ENCODE measurements at regions not wholly inside any gene's neighbourhood (a gene's known extent, or its start where the extent isn't known, plus 50 kb on each side); places are given as distances from the start of the nearest gene placed in this dataset.
A peak's percentile ranks its signal among the peaks of the same experiment; 100 is the strongest.

- peak; percentile 66 for DNase-seq
Observed at GRCh38 chr9:36728651-36729520, 156.2 kb downstream of the MELK start.

- no peak for DNase-seq
Observed at GRCh38 chr9:36729906-36730305, 157.2 kb downstream of the MELK start.

DNA sequence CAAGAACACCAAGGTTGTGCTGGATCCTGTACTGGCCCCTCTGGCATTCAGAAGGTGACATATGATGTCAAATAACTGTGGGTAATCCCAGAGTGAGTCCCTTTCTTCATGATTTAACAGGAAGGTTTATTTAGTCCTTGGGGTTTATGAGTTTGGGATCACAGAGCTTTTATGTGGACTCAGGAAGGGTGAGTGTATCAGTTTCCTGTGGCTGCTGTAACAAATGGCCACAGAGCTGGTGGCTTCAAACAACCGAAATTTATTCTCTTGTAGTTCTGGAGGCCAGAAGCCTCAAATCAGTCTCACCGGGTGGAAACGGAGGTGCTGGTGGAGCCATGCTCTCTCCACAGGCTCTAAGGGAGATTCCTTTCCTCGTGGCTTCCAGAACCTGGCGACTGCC lies 157.7 kb downstream of the MELK start:
- no peak for DNase-seq

DNA sequence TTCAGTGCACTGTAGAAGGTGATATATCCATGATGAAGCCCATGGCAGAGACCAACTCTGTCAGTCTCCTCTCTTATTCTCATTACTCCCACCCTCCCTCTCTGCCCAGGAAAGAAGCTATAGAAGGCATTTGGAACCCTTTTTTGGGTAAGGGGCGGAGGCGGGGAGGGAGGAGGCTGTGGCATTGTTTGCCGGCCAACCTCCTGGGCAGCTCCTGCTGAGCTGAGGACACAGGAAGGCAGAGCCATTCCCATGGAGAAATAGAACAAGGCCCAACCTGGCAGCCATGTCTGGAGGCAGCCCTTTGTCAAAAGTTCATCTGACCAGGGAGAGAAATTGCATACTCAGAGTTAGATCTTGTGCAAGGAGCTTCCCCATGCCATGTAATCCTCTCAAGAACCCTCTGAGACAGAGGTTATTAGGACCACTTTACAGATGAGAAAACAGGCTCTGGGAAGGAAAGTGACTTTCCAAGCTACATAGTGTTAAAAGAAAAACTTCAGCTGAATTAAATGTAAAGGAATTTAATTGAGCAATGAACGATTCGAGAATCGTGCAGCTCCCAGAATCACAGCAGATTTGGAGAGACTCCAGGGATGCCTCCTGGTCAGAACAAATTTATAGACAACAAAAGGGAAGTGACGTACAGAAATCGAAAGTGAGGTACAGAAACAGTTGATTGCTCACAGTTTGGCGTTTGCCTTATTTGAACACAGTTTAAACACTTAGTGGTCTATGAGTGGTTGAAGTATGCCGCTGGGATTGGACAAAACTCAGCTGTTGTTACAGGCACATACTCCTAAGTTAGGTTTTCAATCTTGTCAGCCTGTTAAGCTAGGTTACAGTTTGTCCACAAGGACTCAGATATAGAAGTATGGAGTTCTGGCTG lies 158.6 kb downstream of the MELK start:
- no peak for DNase-seq

DNA sequence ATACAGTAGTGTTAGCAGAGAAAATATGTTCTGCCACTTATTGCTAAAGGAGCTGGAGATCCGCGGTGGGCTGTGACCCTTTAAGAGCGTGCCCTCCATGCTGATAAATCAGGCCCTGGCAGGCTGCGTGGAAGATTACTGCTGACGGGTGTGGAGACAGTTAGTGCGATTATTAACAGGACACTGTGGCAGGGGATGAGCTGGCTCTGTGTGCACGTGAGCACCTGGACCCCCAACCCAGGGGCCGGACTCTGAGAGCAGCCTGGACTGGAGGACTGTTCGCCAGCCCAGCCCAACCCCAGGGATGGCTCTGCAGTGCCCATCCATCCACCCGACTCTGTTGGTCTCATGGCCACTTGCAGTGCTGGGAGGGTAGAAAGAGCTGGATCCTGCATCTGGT lies 162.0 kb downstream of the MELK start:
- DNase-seq, result no peak

DNA sequence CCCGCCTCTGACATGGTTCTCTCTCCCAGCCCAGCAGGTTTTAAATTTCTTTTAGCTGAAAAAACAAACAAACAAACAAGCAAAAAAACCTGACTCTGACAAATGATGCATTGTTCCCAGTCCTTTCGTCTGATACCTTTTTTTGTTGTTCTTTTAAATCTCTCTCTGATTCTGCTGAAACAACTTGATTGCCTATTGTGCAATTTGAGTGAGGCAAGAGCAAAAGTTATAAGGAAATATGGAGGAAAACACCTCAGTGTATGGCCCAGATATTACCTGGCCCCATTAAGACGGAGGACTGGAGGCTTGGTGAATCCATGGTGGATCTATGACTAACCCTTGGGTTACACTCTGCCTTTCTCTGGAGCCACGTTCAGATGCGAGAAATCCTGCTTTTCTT lies 164.0 kb downstream of the MELK start:
- no peak for DNase-seq

DNA sequence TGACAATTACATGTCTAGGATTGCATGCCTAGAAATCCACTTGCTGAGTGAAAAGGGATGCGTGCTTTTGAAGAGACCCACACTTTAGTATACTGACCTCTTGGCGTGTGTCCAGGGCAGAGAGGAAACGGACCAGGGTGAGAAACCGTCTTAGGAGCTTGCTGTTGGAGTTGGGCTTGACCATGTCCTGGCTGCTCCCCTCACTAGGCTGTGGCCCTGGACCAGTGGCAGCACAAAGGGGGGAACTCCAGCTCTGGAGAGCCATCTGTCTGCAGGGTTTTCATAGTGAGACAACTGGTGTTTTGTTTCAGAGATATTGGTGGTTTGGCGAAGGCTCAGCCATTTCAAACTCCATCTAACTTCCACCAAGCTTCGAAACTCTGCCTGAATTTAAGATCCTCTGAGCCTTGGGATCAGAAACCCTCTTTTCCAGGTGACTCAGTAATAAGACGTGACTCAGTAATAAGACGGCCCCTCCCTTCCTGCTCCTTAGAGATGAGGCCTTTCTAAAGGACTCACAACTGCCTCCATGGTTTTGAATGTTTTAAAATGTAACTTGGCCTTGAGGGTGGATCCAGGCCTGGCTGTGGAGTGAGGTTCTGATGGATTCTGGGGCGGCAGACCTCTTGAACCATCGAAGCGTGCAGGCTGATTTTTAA lies 165.8 kb downstream of the MELK start:
- no peak for DNase-seq

DNA sequence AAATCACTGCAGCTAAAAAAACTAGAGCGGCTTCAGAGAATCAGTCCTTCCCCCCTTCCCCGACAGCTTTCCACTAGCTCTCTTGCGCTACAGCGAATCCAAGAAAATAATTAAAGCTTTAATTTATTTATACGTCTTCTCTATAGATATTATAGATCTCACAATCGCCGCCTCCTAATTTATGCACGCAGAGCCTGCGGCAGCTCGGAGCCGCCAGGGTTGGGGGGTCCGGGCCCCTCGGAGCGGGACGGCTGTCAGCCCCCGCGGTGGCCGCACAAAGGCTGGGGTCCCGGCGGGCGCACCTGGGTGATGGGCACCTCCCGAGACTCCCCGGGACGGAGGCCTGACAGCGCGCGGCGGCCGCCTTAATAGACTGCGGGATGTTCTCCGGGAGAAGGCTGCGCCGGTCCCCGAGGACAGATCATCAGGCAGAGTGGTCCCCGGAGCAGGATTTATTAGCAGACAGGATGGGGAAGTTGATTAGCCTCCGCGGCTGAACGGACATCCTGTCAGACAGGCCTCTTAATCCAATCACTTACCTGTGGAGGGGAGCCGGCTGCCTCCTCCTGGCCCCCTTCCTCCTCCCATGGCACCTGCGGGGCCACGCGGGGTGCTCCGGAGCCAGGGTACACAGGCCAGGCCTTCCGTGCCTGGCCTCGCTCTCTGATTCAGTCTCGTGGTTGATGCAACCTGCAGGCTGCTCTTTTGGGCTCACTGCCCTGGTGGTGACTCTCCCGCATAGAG lies 166.8 kb downstream of the MELK start:
- DNase-seq, result no peak

- DNase-seq, result no peak
Observed at GRCh38 chr9:36742264-36742663, 169.6 kb downstream of the MELK start.

GRCh38 chr9:36744678-36745077 lies 172.0 kb downstream of the MELK start:
- DNase-seq, result no peak

DNA sequence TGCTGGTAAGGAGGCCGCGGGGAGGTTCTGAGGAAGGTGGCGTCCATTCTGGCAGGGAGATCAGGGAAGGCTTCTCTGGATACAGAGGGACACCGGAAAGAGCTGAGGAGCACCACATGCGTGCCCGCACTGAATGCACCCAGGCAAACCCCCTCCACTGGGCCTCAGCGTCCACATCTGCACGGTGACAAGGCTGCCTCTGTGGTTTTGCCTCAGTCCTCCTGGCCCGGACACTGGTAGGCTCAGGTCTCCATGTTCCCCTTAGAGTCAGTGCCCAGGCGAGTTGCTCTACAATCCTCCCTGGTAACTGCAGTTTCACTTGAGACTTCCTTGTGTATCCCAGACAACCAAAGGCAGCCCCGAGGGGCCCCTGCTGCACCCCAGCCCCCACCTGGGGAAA lies 173.3 kb downstream of the MELK start:
- DNase-seq, result no peak

- DNase-seq, result no peak
Observed at GRCh38 chr9:36746415-36746814, 173.7 kb downstream of the MELK start.

DNA sequence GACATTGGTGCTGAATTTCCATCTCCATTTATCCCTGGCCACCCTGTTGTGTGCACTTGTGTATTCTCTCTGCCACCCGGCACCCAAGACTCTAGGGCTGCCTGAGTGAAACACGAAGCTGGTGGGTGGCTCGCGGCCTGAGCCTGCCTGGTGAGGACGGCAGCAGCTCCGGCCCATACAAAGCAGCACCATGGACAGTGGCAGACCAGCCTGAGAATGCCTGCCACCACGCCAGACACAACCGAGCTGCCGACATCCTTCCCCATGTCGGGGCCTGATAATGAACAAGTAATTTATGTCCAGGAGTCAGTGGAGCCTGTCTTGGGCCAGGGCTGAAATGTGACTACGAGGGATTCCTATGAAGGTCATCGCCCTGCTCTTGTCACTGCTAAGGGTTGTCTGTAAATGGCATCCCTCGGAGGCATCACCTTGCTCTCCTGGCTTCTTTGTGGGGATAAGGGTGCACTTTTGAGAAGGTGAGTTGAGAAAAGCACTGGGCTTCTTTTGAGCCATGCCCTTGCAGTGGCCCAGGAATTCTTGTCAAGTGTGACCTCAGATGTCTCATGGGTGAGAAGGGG lies 175.7 kb downstream of the MELK start:
- DNase-seq, result no peak

GRCh38 chr9:36749461-36749860 lies 176.8 kb downstream of the MELK start:
- no peak for DNase-seq

DNA sequence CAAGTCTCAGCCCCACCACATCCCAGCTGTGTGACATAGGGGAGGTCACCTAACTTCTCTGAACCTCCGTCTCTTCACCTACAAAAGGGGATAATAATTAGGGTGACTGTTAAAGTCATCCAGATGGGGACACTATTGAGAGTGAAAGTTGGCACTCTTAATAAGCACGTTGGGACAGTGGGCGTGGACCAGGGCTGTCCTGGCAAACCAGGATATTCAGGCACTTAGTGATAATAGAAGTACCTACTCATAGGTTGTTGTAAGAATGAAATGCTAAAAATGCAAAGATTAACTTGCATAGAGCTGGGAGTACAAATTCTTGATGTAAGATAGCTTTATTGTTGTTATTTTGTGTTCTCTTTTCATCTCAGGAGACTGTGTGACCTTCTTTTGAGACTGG lies 177.9 kb downstream of the MELK start:
- no peak for DNase-seq

DNA sequence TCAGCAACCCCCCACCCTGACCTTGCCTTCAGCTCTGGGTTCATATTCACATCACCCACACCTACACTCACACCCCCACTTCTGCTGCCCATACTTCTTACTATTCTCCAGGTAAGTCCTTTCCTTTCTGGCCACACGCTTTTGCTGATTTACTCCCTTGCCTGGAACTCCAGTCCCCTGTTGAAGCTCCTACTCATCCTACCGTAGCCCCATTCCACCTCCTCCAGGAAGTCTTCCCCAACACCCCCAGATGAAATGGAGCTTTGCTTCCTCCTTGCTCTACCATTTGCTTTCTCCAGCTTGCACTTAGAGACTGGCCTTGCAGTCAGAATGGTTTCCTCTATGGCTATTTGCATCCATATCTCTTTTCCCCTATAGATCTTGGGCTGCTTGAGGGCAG lies 182.3 kb downstream of the MELK start:
- DNase-seq, result no peak

- no peak for DNase-seq
Observed at GRCh38 chr9:36759141-36759540, 186.4 kb downstream of the MELK start.

DNA sequence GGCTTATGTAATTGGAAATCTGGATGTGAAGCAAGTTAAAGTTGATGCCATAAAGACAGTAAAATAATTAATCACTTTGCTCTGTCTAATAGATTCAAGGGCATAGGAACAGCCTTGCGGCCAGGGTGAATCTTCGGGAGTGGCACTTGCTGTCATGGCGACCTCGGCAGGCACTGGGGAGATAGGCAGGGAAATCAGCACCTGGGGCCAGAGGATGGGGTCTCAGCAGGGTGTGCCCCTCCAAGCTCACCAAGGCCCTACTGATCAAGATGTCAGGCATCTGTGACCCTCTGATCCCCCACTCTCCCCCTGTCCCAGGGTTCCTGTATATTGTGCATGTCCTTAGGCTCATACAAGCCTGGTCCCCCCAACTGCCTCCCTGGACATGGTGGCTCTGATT lies 187.3 kb downstream of the MELK start:
- no peak for DNase-seq

DNA sequence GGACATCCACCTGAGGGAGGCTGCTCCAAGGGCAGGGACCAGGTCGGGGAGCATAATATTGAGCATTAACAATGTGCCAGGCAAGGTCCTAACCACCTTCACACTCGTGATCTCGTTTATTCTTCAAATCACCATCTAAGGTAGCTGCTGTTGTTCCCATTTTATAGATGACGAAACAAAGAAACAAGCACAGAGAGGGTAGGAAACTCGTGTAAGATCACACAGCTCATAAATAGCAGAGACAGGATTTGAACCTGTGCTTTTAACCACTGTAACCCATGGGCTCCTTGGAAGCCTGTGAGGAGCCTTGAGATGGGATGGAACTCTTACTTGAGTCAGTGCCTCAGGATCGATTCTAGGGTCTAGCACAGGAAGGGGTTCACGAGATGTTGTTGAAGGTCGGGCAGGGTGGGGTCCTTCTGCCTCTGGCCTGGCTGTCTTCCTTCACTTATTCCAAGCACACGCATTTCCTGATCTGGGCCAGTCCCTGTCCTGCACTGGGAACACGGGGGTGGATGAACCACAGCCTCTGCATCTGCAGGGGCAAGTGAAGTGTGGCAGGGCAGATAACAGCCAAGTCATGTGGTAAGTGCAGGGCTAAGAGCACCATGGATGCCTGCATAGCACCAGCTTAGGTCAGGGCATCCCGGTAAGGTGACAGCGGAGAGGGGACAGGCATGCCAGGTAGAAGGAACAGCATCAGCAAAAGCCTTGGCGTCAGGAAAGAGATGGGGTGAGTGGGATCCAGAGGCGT lies 188.1 kb downstream of the MELK start:
- DNase-seq, result no peak

GRCh38 chr9:36762958-36763357 lies 190.3 kb downstream of the MELK start:
- no peak for DNase-seq

DNA sequence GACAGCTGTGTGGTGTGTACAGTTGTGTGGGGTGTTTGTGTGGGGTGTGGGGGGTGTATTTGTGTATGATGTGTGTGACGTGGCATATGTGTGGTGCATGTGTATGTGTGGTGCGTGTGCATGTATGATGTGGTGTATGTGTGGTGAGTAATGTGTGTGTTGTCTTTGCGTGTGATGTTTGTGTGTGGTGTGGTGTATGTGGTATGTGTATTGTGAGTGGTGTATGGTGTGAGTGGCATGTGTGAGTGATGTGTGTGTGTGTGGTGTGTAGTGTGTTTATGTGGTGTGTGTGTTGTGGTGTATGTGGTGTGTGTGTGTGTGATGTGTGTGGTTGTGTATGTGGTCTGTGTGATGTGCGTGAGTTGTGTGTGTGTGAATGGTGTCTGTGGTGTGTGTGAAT lies 191.1 kb downstream of the MELK start:
- no peak for DNase-seq
